ENCODE measurements at regions not wholly inside any gene's neighbourhood (a gene's known extent, or its start where the extent isn't known, plus 50 kb on each side); places are given as distances from the start of the nearest gene placed in this dataset.

GRCh38 chr9:109956717-109957440 is 176.9 kb downstream of the PALM2AKAP2 start:
- TF ChIP-seq GATA1 (IDR thresholded peaks at IDR 0.05; ENCODE audit: low read depth, low read length) (no peak), POLR2A (IDR thresholded peaks at IDR 0.05; ENCODE audit: low read length) (no peak)
- no peak for DNase-seq

- TF ChIP-seq POLR2A (IDR thresholded peaks at IDR 0.05; ENCODE audit: low read length) (no peak), GATA1 (IDR thresholded peaks at IDR 0.05; ENCODE audit: low read depth, low read length) (no peak)
- DNase-seq: no peak
Measured at GRCh38 chr9:109959679-109960078, 179.7 kb downstream of the PALM2AKAP2 start.

- TF ChIP-seq GATA1 (IDR thresholded peaks at IDR 0.05; ENCODE audit: low read depth, low read length): no peak
- no peak for TF ChIP-seq POLR2A (IDR thresholded peaks at IDR 0.05; ENCODE audit: low read length)
- no peak for DNase-seq
Measured at GRCh38 chr9:109961626-109962025, 181.6 kb downstream of the PALM2AKAP2 start.

GRCh38 chr9:109962215-109962614 is 182.2 kb downstream of the PALM2AKAP2 start:
- TF ChIP-seq GATA1 (IDR thresholded peaks at IDR 0.05; ENCODE audit: low read depth, low read length) (no peak), POLR2A (IDR thresholded peaks at IDR 0.05; ENCODE audit: low read length) (no peak)
- DNase-seq: no peak

DNA sequence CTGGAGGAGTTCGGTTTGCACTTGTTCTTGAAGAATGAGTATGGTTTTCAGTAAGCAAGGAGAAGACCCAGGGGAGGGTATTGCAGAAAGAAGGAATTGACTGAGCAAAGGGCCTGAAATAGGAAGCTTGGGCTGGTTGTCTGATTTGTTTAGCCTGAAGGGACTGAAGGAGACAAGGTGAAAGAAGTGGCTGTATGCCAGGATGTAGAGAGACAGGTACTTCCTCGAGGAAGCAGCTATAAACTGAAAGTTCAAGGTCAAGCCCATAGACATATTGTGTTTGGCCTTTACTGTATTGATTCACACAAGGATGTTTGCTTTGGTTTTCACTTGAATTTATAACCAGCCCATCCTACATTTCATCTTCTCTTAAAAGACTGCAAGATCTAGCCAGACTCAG is 183.1 kb downstream of the PALM2AKAP2 start:
- no peak for DNase-seq
- TF ChIP-seq GATA1 (IDR thresholded peaks at IDR 0.05; ENCODE audit: low read depth, low read length) (no peak), POLR2A (IDR thresholded peaks at IDR 0.05; ENCODE audit: low read length) (no peak)

- TF ChIP-seq GATA1 (IDR thresholded peaks at IDR 0.05; ENCODE audit: low read depth, low read length) (no peak), POLR2A (IDR thresholded peaks at IDR 0.05; ENCODE audit: low read length) (no peak)
- DNase-seq: no peak
Measured at GRCh38 chr9:109966643-109967368, 186.8 kb downstream of the PALM2AKAP2 start.

- no peak for DNase-seq
- TF ChIP-seq POLR2A (IDR thresholded peaks at IDR 0.05; ENCODE audit: low read length) (no peak), GATA1 (IDR thresholded peaks at IDR 0.05; ENCODE audit: low read depth, low read length) (no peak)
Measured at GRCh38 chr9:109967651-109968642, 187.9 kb downstream of the PALM2AKAP2 start.

GRCh38 chr9:109969011-109969410 is 189.0 kb downstream of the PALM2AKAP2 start:
- TF ChIP-seq GATA1 (IDR thresholded peaks at IDR 0.05; ENCODE audit: low read depth, low read length) (no peak), POLR2A (IDR thresholded peaks at IDR 0.05; ENCODE audit: low read length) (no peak)
- DNase-seq: no peak

DNA sequence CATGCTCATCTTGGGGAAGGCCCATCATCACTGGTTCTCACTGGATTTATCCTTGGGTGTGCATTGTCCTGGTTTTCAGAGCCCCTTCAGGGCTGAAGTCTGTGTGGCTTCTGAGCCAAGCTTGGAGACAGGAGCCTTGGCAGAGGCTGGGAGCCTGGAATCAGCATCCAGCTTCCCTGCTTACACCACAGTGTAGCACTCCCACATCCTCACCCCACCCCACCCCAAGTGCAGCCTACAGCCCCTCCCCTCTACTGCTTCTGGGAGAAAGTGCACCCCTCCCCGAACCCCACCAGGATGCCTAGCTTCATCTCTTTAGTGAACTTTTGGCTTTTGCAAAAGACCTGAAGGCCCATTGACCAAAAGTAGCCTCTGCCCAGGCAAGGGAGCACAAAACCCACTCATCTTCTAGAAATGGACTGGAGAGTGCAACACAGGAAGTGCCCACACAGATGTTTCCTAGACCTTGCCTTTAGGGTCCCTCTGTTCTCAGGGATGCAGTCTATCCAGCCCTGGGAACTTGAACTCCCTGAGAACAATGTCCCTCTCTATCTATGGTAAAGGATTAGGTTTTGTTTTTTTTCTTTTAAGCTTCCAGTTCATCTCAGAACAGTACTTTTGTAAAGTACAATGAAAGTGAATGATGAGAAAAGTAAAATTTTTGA is 189.7 kb downstream of the PALM2AKAP2 start:
- DNase-seq: no peak
- TF ChIP-seq POLR2A (IDR thresholded peaks at IDR 0.05; ENCODE audit: low read length): no peak
- TF ChIP-seq GATA1 (IDR thresholded peaks at IDR 0.05; ENCODE audit: low read depth, low read length): no peak

- no peak for DNase-seq
- TF ChIP-seq GATA1 (IDR thresholded peaks at IDR 0.05; ENCODE audit: low read depth, low read length) (no peak), POLR2A (IDR thresholded peaks at IDR 0.05; ENCODE audit: low read length) (no peak)
Measured at GRCh38 chr9:109971226-109971625, 191.2 kb downstream of the PALM2AKAP2 start.

DNA sequence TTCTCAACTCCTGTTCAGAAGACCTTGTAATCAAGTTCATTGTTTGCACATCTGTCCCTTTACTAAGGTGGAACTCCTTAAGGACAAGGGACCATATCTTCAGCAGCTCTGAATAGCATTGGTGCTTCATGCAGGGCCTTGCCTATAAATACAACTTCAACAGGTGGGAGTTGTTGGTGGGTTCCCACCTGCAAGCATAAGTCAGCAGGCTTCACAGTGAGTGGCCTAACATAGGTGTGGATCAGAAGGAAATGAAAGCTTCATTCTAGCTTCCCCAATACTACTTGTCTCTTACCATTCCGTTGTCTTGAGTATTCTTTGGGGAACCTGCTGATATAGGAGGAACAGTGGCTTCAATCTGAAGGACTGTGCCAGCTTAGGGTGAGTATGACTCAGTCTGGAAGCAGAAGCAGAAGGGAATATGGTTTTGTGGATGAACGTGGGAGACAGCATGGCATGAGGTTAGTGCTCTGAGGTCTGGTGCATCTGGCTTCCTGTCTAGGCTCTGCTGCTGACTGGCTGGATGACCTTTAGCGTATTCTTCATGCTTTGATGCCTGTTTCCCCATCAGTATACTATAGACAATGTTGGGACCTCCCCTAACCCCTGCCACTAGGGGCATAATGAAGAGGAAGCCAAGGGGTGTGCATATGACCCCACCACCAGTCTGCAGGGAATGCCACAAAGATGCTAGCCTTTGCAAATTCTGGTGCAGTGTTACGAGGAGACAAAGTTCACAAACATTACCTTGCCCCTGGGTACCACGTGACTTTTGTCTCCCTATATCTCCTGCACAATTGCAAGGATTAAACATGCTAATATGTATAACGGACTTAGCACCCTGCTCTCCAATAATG is 192.3 kb downstream of the PALM2AKAP2 start:
- TF ChIP-seq GATA1 (IDR thresholded peaks at IDR 0.05; ENCODE audit: low read depth, low read length): no peak
- no peak for TF ChIP-seq POLR2A (IDR thresholded peaks at IDR 0.05; ENCODE audit: low read length)
- no peak for DNase-seq

GRCh38 chr9:109973336-109973735 is 193.3 kb downstream of the PALM2AKAP2 start:
- no peak for TF ChIP-seq POLR2A (IDR thresholded peaks at IDR 0.05; ENCODE audit: low read length)
- TF ChIP-seq GATA1 (IDR thresholded peaks at IDR 0.05; ENCODE audit: low read depth, low read length): no peak
- DNase-seq: no peak
